ENCODE measurements at regions not wholly inside any gene's neighbourhood (a gene's known extent, or its start where the extent isn't known, plus 50 kb on each side); places are given as distances from the start of the nearest gene placed in this dataset.
"Not testable (repeated sequence)": the region's sequence is repeated elsewhere in the genome, so short reads cannot be mapped to it uniquely, and the experiment has no call there.

DNA sequence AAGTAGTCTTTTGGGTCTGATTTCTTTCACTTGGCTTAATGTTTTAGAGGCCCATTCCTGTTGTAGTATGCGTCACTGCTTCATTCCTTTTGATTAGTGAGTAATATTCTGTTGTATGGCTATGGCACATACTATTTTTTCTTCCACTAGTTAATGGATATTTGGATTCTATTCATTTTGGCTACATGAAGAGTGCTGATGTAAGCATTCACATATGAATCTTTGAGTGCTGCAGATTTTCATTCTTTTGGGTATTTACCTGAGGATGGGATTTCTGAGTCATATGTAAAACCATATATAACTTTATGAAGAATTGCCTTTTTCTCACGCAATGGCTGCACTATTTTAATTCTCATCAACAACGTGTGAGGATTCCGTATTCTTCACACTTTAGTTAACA, 113.6 kb downstream of the AHSP start:
- Histone ChIP-seq H3K36me3 (ENCODE audit: control insufficient read depth, insufficient read depth, low read length) (no peaks in the 10 kb centered on the region), H3K27ac (ENCODE audit: low read depth, low read length) (no peak overlapping the region), H3K27me3 (ENCODE audit: control insufficient read depth, insufficient read depth, low read length, poor library complexity, severe bottlenecking) (no peaks in the 10 kb centered on the region), H3K9me3 (ENCODE audit: control insufficient read depth, low read length) (peaks cover 31% of the 10 kb centered on the region), H3K4me1 (ENCODE audit: control insufficient read depth, insufficient read depth, low read length) (no peaks in the 10 kb centered on the region), H3K9ac (ENCODE audit: extremely low read depth, low read length, poor library complexity, severe bottlenecking) (no peak overlapping the region), H3K4me3 (ENCODE audit: low read length) (no peak overlapping the region)
- Mint-ChIP-seq H3K4me1 (no peaks in the 10 kb centered on the region), H3K27me3 (ENCODE audit: insufficient read depth) (no peaks in the 10 kb centered on the region), H3K36me3 (ENCODE audit: low read depth) (peaks cover 2% of the 10 kb centered on the region), H3K4me3 (no peak overlapping the region), H3K9me3 (peaks cover 91% of the 10 kb centered on the region), H3K27ac (no peak overlapping the region)
- TF ChIP-seq, protein P1, sequence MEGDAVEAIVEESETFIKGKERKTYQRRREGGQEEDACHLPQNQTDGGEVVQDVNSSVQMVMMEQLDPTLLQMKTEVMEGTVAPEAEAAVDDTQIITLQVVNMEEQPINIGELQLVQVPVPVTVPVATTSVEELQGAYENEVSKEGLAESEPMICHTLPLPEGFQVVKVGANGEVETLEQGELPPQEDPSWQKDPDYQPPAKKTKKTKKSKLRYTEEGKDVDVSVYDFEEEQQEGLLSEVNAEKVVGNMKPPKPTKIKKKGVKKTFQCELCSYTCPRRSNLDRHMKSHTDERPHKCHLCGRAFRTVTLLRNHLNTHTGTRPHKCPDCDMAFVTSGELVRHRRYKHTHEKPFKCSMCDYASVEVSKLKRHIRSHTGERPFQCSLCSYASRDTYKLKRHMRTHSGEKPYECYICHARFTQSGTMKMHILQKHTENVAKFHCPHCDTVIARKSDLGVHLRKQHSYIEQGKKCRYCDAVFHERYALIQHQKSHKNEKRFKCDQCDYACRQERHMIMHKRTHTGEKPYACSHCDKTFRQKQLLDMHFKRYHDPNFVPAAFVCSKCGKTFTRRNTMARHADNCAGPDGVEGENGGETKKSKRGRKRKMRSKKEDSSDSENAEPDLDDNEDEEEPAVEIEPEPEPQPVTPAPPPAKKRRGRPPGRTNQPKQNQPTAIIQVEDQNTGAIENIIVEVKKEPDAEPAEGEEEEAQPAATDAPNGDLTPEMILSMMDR (conservative IDR thresholded peaks at IDR 0.05), result no peak
- 68% methylated on average over 4 of the region's 4 CpGs; no CpG with 5 or more reads in 1 of the 2 experiments for WGBS, 2 experiments (ENCODE audit: insufficient coverage in 1 of 2, insufficient read length in 1 of 2)
- DNase-seq, result no peak

DNA sequence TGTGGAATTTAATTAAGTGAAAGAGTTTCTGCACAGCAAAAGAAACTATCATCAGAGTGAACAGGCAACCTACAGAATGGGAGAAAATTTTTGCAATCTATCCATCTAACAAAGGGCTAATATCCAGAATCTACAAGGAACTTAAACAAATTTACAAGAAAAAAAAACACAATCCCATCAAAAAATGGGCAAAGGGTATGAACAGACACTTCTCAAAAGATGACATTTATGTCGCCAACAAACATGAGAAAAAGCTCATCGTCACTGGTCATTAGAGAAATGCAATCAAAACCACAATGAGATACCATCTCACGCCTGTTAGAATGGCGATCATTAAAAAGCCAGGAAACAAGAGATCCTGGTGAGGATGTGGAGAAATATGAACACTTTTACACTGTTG, 128.0 kb downstream of the AHSP start:
- H3K27me3 ChIP-seq (ENCODE audit: control insufficient read depth, insufficient read depth, low read length, poor library complexity, severe bottlenecking); H3K36me3 ChIP-seq (ENCODE audit: control insufficient read depth, insufficient read depth, low read length); H3K27me3 Mint-ChIP-seq (ENCODE audit: insufficient read depth); H3K27ac ChIP-seq (ENCODE audit: low read depth, low read length); H3K4me3 ChIP-seq (ENCODE audit: low read length); H3K9ac ChIP-seq (ENCODE audit: extremely low read depth, low read length, poor library complexity, severe bottlenecking); H3K4me3 Mint-ChIP-seq; H3K4me1 Mint-ChIP-seq; H3K27ac Mint-ChIP-seq; H3K36me3 Mint-ChIP-seq (ENCODE audit: low read depth); H3K4me1 ChIP-seq (ENCODE audit: control insufficient read depth, insufficient read depth, low read length); DNase-seq: not testable (repeated sequence)
- peaks cover 63% of the 10 kb centered on the region for H3K9me3 Mint-ChIP-seq
- WGBS, 2 experiments (ENCODE audit: insufficient coverage in 1 of 2, insufficient read length in 1 of 2), result 77 to 78% methylated on average over 4 of the region's 4 CpGs
- peaks cover 46% of the 10 kb centered on the region for H3K9me3 ChIP-seq (ENCODE audit: control insufficient read depth, low read length)

DNA sequence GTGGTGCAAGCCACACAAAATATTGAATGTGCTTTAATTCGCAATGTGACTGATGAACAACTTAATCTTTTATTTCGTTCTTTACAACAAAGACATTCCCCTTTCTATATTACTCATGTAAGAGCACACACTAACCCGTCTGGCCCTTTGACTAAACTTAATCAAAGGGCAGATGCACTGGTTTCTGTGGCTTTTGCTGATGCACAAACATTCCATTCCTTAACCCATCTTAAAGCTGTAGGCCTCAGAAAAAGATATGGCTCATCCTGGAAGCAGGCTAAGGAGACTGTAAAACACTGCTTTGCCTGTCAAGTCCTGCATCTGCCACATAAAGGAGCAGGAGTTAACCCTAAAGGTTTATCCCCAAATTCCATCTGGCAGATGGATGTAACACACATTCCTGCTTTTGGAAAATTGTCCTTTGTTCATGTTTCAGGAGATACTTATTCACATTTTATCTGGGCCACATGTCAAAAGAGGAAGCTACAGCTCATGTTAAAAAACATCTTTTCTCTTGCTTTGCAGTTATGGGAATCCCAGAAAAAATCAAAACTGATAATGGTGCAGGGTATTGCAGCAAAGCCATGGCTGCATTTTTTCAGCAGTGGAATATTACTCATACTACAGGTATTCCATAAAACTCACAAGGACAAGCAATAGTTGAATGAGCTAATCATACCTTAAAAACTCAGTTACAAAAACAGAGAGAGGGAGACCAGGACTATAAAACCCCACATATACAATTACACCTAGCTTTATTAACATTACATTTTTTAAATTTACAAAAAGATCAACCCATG, 137.2 kb downstream of the AHSP start:
- Histone ChIP-seq H3K9ac (ENCODE audit: extremely low read depth, low read length, poor library complexity, severe bottlenecking) (no peak overlapping the region), H3K27ac (ENCODE audit: low read depth, low read length) (no peak overlapping the region), H3K4me3 (ENCODE audit: low read length) (no peak overlapping the region), H3K27me3 (ENCODE audit: control insufficient read depth, insufficient read depth, low read length, poor library complexity, severe bottlenecking) (no peaks in the 10 kb centered on the region), H3K4me1 (ENCODE audit: control insufficient read depth, insufficient read depth, low read length) (no peaks in the 10 kb centered on the region), H3K36me3 (ENCODE audit: control insufficient read depth, insufficient read depth, low read length) (no peaks in the 10 kb centered on the region), H3K9me3 (ENCODE audit: control insufficient read depth, low read length) (peaks cover 61% of the 10 kb centered on the region)
- Mint-ChIP-seq H3K36me3 (ENCODE audit: low read depth) (no peaks in the 10 kb centered on the region), H3K4me1 (no peaks in the 10 kb centered on the region), H3K4me3 (no peak overlapping the region), H3K27me3 (ENCODE audit: insufficient read depth) (no peaks in the 10 kb centered on the region), H3K27ac (no peak overlapping the region), H3K9me3 (peaks cover 87% of the 10 kb centered on the region)
- TF ChIP-seq, protein P1 (conservative IDR thresholded peaks at IDR 0.05), result no peak
- WGBS, 2 experiments (ENCODE audit: insufficient coverage in 1 of 2, insufficient read length in 1 of 2), result 41 to 51% methylated on average over 3 of the region's 3 CpGs
- DNase-seq, result no peak

Measured in endodermal cell (in vitro differentiated cells).